Stomach (tissue), 8 donors: ENCODE measurements at regions not wholly inside any gene's neighbourhood (a gene's known extent, or its start where the extent isn't known, plus 50 kb on each side); places are given as distances from the start of the nearest gene placed in this dataset.

Experiments
- DNase-seq, 2 donors: peaks; one replicate each; pipeline versions ENCODE4 v3.0.0 to v3.0.0-alpha.2; 2013 to 2019
- H3K27ac ChIP-seq, 5 donors: fragments of 200-600 bp in 4 of 5; sonication (generic) in 4 of 5; one replicate each; pipeline ENCODE4 v1.5.1; 2013 to 2019; ENCODE audit warnings: mild to moderate bottlenecking in 1 of 5, moderate library complexity in 1 of 5
- H3K27me3 ChIP-seq, 3 donors: fragments of 200-600 bp; sonication (generic); one replicate each; pipeline ENCODE4 v1.5.1; 2017 to 2019; ENCODE audit warnings: mixed run types in 1 of 3
- H3K36me3 ChIP-seq, 4 donors: fragments of 200-600 bp; sonication (generic); 1 replicate in 3 of 4; 2 replicates in 1 of 4; pipeline ENCODE4 v1.5.1; 2016 to 2019
- H3K4me1 ChIP-seq, 4 donors: fragments of 200-600 bp; sonication (generic); one replicate each; pipeline ENCODE4 v1.5.1; 2016 to 2019
- H3K4me3 ChIP-seq, 4 donors: fragments of 200-600 bp; sonication (generic) in 3 of 4; one replicate each; pipeline ENCODE4 v1.5.1; 2016 to 2019; ENCODE audit warnings: mild to moderate bottlenecking in 1 of 4
- H3K9me3 ChIP-seq, 4 donors: fragments of 200-600 bp; sonication (generic); one replicate each; pipeline ENCODE4 v1.5.1; 2016 to 2019
- EP300 ChIP-seq: sonication (generic); formaldehyde crosslinking; IDR thresholded peaks from one replicate; pipeline ENCODE4 v1.6.1; 2017; ENCODE audit warnings: antibody characterized with exemption
- POLR2A ChIP-seq, 4 donors: fragments of 450-650 bp; IDR thresholded peaks; one replicate each; pipeline ENCODE4 v1.6.1; 2016; ENCODE audit warnings: antibody characterized with exemption in 4 of 4, control low read depth in 2 of 4, mild to moderate bottlenecking in 1 of 4, moderate library complexity in 1 of 4
- POLR2AphosphoS5 ChIP-seq, 3 donors: sonication (generic); formaldehyde crosslinking; IDR thresholded peaks; one replicate each; pipeline ENCODE4 v1.6.1; 2016; ENCODE audit warnings: antibody characterized with exemption in 3 of 3
- WGBS, 5 donors: extraction: QIAGEN DNeasy Blood & Tissue Kit in 3 of 5; methylation state at CpG; one replicate each; pipeline versions ENCODE4 v1.1.5 to v1.1.7; 2013 to 2018; 5-methylcytosine and 5-hydroxymethylcytosine counted together
- intact Hi-C: fragments of 100-400 bp; cut with DNase I; formaldehyde crosslinking; loops from one replicate; pipeline ENCODE4 v1.15.1; 2023; ENCODE audit warnings: low total_unique reads
- TF ChIP-seq, protein P1 (sequence below), 7 experiments: fragments of 450-650 bp in 4 of 7; fragments of 200-600 bp in 3 of 7; sonication (generic) in 3 of 7; IDR thresholded peaks; one replicate each; pipeline ENCODE4 v1.5.1; 2016 to 2019; ENCODE audit warnings: antibody characterized with exemption in 7 of 7, control low read depth in 2 of 7, mild to moderate bottlenecking in 1 of 7
- donor health status: healthy with polysubstance abuse.
- donor health status: Bipolar disorder and iron deficiency.
- donor health status: healthy.

DNA sequence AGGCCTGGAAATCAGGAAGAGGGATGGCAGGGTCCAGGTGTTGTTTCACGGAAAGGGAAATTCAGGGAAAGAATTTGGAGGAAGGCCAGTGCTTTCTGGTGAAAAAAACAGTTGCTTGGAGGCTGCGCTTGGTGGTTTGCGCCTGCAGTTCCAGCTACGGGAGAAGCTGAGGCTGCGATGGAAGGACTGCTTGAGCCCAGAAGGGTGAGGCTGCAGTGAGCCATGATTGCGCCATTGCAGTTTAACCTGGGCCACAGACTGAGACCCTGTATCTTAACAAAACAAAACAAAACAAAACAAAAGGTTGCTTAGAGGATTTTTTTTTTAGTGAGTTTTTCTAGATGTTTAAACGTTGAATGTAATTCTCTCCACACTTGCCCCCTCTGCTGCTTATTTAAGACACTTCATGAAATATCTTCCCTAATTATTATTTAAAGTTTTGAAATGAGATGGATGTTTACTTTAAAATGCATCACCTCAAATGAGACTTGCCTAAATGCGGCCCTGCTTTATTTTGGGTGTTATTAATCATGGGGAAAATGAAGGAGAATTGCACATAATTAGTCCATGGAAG is 75.4 kb upstream of the TRPC4 start:
- no peaks in the 10 kb centered on the region for H3K36me3 ChIP-seq
- TF ChIP-seq, protein P1, sequence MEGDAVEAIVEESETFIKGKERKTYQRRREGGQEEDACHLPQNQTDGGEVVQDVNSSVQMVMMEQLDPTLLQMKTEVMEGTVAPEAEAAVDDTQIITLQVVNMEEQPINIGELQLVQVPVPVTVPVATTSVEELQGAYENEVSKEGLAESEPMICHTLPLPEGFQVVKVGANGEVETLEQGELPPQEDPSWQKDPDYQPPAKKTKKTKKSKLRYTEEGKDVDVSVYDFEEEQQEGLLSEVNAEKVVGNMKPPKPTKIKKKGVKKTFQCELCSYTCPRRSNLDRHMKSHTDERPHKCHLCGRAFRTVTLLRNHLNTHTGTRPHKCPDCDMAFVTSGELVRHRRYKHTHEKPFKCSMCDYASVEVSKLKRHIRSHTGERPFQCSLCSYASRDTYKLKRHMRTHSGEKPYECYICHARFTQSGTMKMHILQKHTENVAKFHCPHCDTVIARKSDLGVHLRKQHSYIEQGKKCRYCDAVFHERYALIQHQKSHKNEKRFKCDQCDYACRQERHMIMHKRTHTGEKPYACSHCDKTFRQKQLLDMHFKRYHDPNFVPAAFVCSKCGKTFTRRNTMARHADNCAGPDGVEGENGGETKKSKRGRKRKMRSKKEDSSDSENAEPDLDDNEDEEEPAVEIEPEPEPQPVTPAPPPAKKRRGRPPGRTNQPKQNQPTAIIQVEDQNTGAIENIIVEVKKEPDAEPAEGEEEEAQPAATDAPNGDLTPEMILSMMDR (IDR thresholded peaks at IDR 0.05): no peak
- TF ChIP-seq POLR2A (IDR thresholded peaks at IDR 0.05) (no peak), POLR2AphosphoS5 (IDR thresholded peaks at IDR 0.05) (no peak), EP300 (no peak)
- no peaks in the 10 kb centered on the region for H3K4me1 ChIP-seq
- 74 to 81% (median 78%) methylated on average over 8 of the region's 8 CpGs for WGBS, 5 donors
- H3K27me3 ChIP-seq: no peaks in the 10 kb centered on the region
- DNase-seq: no peak
- H3K4me3 ChIP-seq: no peak overlapping the region
- H3K27ac ChIP-seq: no peak overlapping the region
- no peaks in the 10 kb centered on the region for H3K9me3 ChIP-seq
- intact Hi-C loops: no loop called here

DNA sequence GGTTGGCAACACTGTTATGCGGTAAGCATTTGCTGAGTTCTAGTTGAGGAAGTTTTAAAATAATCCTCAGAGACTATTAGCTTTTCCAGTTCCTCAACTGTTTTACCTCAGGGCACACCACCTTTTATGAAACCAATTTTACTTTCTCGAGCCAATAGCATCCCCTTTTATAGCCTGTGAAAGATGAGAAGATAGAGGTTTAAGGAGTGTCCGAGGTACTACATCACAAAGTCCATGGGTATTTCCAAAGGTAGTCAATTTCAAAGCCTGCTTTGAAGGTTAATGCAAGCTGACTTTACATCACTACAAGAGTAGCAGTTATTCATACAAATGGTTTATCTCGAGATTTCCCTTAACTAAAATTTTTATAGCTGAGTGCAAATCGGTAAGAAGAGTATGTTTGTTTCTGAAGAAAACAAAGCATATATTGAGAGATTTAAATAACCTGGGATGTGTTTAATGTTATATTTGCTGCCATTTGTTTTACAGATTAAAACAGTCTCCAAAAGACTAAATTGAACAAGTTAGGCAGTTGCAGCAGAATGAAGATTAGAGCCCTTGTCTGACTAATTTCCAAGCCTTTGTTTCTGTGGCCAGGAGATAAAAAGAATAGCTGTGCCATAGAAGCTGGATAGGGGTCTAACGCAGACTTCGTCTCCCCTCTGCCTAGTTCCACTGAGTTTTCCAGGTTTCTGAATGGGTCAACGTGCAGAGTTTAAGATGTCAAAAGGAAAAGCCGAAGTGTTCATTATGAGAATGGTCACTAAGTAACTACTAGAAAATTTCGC is 74.7 kb upstream of the TRPC4 start:
- Histone ChIP-seq H3K27me3 (no peaks in the 10 kb centered on the region), H3K9me3 (no peaks in the 10 kb centered on the region), H3K4me3 (no peak overlapping the region), H3K4me1 (no peaks in the 10 kb centered on the region), H3K36me3 (no peaks in the 10 kb centered on the region), H3K27ac (no peak overlapping the region)
- TF ChIP-seq POLR2AphosphoS5 (IDR thresholded peaks at IDR 0.05) (no peak), EP300 (no peak), POLR2A (IDR thresholded peaks at IDR 0.05) (no peak)
- TF ChIP-seq, protein P1 (IDR thresholded peaks at IDR 0.05): no peak
- 75 to 87% (median 77%) methylated on average over 10 of the region's 10 CpGs for WGBS, 5 donors
- no peak for DNase-seq
- intact Hi-C loops: no loop called here

DNA sequence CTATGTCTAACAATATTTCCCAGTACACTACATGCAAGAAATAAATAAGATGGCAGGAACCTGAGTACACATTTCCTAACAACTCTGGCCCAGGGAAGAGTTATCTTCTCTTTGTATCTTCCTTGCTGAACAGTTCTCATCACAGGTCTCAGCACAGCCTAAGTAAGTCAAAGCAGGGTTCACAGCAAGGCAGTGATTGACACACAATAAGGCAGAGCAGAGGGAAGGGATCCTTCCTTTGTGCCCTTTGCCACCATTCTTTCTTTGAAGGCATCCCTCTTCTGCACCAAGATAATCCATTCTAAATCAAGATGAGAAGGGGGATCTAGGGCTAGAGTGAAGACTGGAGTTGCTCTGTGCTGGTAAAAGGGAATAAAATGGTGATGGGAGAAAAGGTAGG is 73.4 kb upstream of the TRPC4 start:
- H3K36me3 ChIP-seq: no peaks in the 10 kb centered on the region
- H3K9me3 ChIP-seq: no peaks in the 10 kb centered on the region
- H3K4me1 ChIP-seq: no peaks in the 10 kb centered on the region
- H3K27me3 ChIP-seq: no peaks in the 10 kb centered on the region
- DNase-seq: no peak
- no peak overlapping the region for H3K4me3 ChIP-seq
- TF ChIP-seq, protein P1 (IDR thresholded peaks at IDR 0.05): no peak
- no peak for TF ChIP-seq POLR2A (IDR thresholded peaks at IDR 0.05)
- TF ChIP-seq POLR2AphosphoS5 (IDR thresholded peaks at IDR 0.05): no peak
- no peak for TF ChIP-seq EP300
- no peak overlapping the region for H3K27ac ChIP-seq
- intact Hi-C loops: no loop called here

DNA sequence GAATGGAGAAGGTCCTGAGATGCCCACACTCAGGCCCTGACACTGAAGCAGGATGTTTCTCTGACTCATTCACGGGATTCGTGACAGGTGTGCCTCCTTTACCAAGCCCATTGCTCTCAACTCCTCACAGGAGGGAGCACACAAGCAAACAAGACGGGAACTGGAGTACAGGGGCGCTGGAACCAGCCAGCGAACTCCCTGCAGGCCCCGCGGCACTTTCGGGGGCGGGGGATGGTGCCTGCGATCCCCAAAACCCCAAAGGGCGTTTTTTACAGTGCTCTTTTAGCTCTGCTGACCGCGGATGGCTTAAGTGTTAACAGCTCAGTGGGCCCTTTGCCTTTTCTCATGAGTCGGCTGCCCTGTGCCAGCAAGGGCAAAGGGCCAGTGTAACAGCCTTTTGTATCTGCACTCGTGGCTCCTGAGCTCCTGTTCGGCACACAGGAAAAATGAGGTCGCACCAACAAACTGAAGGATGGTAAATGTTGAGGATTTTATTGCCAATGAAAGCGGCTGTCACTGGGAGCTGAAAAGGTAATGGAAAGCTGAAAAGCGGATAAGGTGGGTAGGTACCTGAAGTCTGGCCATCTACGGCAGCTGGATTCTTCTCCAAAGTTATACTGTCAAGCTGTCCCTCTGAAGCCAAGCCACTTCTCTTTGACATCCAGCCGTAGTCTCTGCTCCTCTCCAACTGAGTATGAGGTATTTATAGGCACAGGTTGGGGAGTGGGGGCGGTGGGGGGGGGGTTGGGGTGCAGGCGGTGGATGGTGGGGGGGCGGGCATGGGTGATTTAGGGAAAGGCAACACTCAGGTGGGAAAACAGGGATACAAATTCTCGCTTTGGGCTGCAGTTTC is 65.0 kb upstream of the TRPC4 start:
- WGBS, 5 donors: 73 to 80% (median 76%) methylated on average over 24 to 25 of the region's 25 CpGs
- no peaks in the 10 kb centered on the region for H3K9me3 ChIP-seq

More for the DNA sequence above, 65.0 kb upstream of the TRPC4 start:
- intact Hi-C loops: no loop called here
- H3K4me1 ChIP-seq: no peaks in the 10 kb centered on the region
- TF ChIP-seq, protein P1 (IDR thresholded peaks at IDR 0.05): no peak
- no peak for TF ChIP-seq EP300
- TF ChIP-seq POLR2AphosphoS5 (IDR thresholded peaks at IDR 0.05): no peak
- no peak for TF ChIP-seq POLR2A (IDR thresholded peaks at IDR 0.05)
- no peak for DNase-seq
- H3K36me3 ChIP-seq: no peaks in the 10 kb centered on the region
- no peak overlapping the region for H3K4me3 ChIP-seq
- H3K27ac ChIP-seq: no peak overlapping the region
- no peaks in the 10 kb centered on the region for H3K27me3 ChIP-seq
